ENCODE measurements at regions not wholly inside any gene's neighbourhood (a gene's known extent, or its start where the extent isn't known, plus 50 kb on each side); places are given as distances from the start of the nearest gene placed in this dataset.

- H3K4me3 ChIP-seq (ENCODE audit: extremely low read depth, insufficient read depth, low read length, poor library complexity, severe bottlenecking), result no peak overlapping the region
- no peaks in the 10 kb centered on the region for H3K36me3 ChIP-seq (ENCODE audit: control insufficient read depth, insufficient read depth, low read length)
- no peaks in the 10 kb centered on the region for H3K4me1 ChIP-seq (ENCODE audit: control insufficient read depth, insufficient read depth, low read length, poor library complexity, severe bottlenecking)
- H3K9me3 ChIP-seq (ENCODE audit: control insufficient read depth, low read length), result no peaks in the 10 kb centered on the region
- 83 to 87% methylated on average over 13 of the region's 13 CpGs for WGBS, 2 experiments (ENCODE audit: insufficient coverage in 2 of 2)
- H3K27ac ChIP-seq (ENCODE audit: low read depth, low read length, severe bottlenecking), result no peak overlapping the region
Measured at GRCh38 chr2:216808805-216809425, 50.9 kb downstream of the TNP1 start.

GRCh38 chr2:216807857-216808272 is 52.0 kb downstream of the TNP1 start:
- H3K4me3 ChIP-seq (ENCODE audit: extremely low read depth, insufficient read depth, low read length, poor library complexity, severe bottlenecking), result no peak overlapping the region
- no peaks in the 10 kb centered on the region for H3K9me3 ChIP-seq (ENCODE audit: control insufficient read depth, low read length)
- no peaks in the 10 kb centered on the region for H3K36me3 ChIP-seq (ENCODE audit: control insufficient read depth, insufficient read depth, low read length)
- WGBS, 2 experiments (ENCODE audit: insufficient coverage in 2 of 2), result 85 to 98% methylated on average over 4 to 6 of the region's 7 CpGs
- no peak overlapping the region for H3K27ac ChIP-seq (ENCODE audit: low read depth, low read length, severe bottlenecking)
- no peaks in the 10 kb centered on the region for H3K4me1 ChIP-seq (ENCODE audit: control insufficient read depth, insufficient read depth, low read length, poor library complexity, severe bottlenecking)

DNA sequence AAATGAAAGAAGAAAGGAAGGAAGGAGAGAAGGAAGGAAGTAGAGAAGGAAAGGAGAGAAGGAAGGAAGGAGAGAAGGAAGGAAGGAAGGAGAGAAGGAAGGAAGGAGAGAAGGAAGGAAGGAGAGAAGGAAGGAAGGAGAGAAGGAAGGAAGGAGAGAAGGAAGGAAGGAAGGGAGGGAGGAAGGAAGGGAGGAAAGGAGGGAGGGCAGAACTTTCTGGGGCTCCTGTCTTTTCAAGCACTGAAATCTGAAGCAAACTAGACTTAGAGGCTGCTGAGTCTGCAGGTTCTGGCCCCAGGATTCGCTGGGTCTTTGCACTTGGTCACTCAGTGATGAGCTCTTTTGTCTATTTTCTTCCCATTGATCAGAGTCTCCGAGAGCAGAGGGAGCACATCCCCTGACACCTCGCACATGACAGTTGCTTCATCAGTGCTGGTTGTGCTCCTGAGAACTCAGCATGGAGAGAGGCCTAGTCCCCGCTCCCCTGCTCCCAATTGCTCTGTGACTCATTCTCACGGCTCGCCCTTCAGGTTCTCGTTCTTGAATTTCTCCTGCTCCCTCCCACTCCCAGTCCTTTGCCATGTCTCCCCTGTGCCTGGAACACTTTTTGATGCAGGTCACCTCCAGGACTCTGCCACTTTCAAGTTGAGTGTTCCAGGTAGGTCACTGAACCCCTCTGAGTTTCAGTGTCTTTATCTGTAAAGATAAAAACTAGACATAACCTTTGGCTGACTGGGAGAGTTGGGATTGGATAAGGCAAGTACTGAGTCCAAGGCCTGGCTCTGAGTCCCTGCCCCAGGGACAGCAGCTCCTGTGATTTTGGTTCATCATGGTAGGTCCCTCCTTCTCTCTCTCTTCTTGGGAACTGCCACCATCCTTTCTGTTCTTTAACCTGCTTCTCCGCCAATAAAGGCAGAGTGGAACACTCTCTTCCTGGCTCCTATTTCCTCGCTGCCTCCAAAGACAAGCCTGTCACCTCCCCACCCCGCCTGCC is 55.2 kb downstream of the TNP1 start:
- H3K4me1 ChIP-seq (ENCODE audit: control insufficient read depth, insufficient read depth, low read length, poor library complexity, severe bottlenecking), result no peaks in the 10 kb centered on the region
- no peaks in the 10 kb centered on the region for H3K36me3 ChIP-seq (ENCODE audit: control insufficient read depth, insufficient read depth, low read length)
- no peak overlapping the region for H3K27ac ChIP-seq (ENCODE audit: low read depth, low read length, severe bottlenecking)
- no peaks in the 10 kb centered on the region for H3K9me3 ChIP-seq (ENCODE audit: control insufficient read depth, low read length)
- no peak overlapping the region for H3K4me3 ChIP-seq (ENCODE audit: extremely low read depth, insufficient read depth, low read length, poor library complexity, severe bottlenecking)
- 83 to 84% methylated on average over 7 to 9 of the region's 10 CpGs for WGBS, 2 experiments (ENCODE audit: insufficient coverage in 2 of 2)

DNA sequence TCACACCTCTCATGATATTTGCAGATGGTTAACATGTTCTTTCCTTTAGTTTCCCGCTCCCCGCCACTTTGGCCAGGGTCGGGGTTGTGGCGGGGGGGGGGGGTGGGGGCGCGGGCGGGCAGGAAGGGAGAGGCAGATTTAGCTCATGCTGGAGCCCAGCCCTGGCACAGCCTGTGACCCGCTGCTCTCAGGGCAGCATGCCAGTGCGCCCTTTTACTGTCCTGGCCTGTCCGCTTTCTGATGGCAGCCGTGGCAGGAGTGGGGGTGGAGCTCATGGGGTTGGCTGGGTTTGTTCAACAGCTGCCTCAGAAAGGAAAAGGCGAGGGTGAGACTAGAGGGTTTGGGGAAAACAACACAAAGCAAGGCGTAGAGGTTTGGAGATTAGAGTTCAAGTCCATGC is 56.1 kb downstream of the TNP1 start:
- WGBS, 2 experiments (ENCODE audit: insufficient coverage in 2 of 2), result 93 to 100% methylated on average over 6 of the region's 13 CpGs
- Histone ChIP-seq H3K27ac (ENCODE audit: low read depth, low read length, severe bottlenecking) (no peak overlapping the region), H3K9me3 (ENCODE audit: control insufficient read depth, low read length) (no peaks in the 10 kb centered on the region), H3K4me1 (ENCODE audit: control insufficient read depth, insufficient read depth, low read length, poor library complexity, severe bottlenecking) (no peaks in the 10 kb centered on the region), H3K36me3 (ENCODE audit: control insufficient read depth, insufficient read depth, low read length) (no peaks in the 10 kb centered on the region), H3K4me3 (ENCODE audit: extremely low read depth, insufficient read depth, low read length, poor library complexity, severe bottlenecking) (no peak overlapping the region)

- Histone ChIP-seq H3K9me3 (ENCODE audit: control insufficient read depth, low read length) (no peaks in the 10 kb centered on the region), H3K27ac (ENCODE audit: low read depth, low read length, severe bottlenecking) (no peak overlapping the region), H3K4me1 (ENCODE audit: control insufficient read depth, insufficient read depth, low read length, poor library complexity, severe bottlenecking) (no peaks in the 10 kb centered on the region), H3K4me3 (ENCODE audit: extremely low read depth, insufficient read depth, low read length, poor library complexity, severe bottlenecking) (no peak overlapping the region), H3K36me3 (ENCODE audit: control insufficient read depth, insufficient read depth, low read length) (no peaks in the 10 kb centered on the region)
- WGBS, 2 experiments (ENCODE audit: insufficient coverage in 2 of 2), result 93 to 97% methylated on average over 8 to 9 of the region's 10 CpGs
Measured at GRCh38 chr2:216802516-216803215, 57.2 kb downstream of the TNP1 start.

DNA sequence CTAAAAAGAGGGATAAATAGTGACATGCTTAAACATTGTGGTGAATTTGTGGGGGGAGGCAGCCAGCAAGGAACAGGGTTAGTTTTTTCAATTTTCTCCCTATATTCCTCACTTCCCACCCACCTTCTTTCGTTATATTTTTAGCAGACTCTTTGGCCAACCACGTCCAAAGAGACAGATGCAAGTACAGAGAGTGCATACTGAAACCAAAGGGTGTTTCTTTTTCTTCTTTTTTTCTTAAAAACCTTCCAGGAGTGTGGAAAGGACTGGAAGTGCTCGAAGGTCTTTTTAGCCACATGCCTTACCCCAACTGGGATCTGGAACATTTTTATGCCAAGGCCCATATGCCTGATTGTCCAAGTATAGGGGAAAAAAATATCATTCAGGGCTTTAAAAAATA is 59.0 kb downstream of the TNP1 start:
- H3K27ac ChIP-seq (ENCODE audit: low read depth, low read length, severe bottlenecking), result no peak overlapping the region
- WGBS, 2 experiments (ENCODE audit: insufficient coverage in 2 of 2), result 90 to 100% methylated on average over 1 to 2 of the region's 3 CpGs

GRCh38 chr2:216799873-216800431 is 59.9 kb downstream of the TNP1 start:
- no peak overlapping the region for H3K4me3 ChIP-seq (ENCODE audit: extremely low read depth, insufficient read depth, low read length, poor library complexity, severe bottlenecking)
- no peaks in the 10 kb centered on the region for H3K9me3 ChIP-seq (ENCODE audit: control insufficient read depth, low read length)
- no peaks in the 10 kb centered on the region for H3K36me3 ChIP-seq (ENCODE audit: control insufficient read depth, insufficient read depth, low read length)
- no peaks in the 10 kb centered on the region for H3K4me1 ChIP-seq (ENCODE audit: control insufficient read depth, insufficient read depth, low read length, poor library complexity, severe bottlenecking)
- no peak overlapping the region for H3K27ac ChIP-seq (ENCODE audit: low read depth, low read length, severe bottlenecking)
- WGBS, 2 experiments (ENCODE audit: insufficient coverage in 2 of 2), result 89 to 95% methylated on average over 2 of the region's 3 CpGs

More for the DNA sequence above, 59.0 kb downstream of the TNP1 start:
- no peaks in the 10 kb centered on the region for H3K36me3 ChIP-seq (ENCODE audit: control insufficient read depth, insufficient read depth, low read length)
- H3K4me1 ChIP-seq (ENCODE audit: control insufficient read depth, insufficient read depth, low read length, poor library complexity, severe bottlenecking), result no peaks in the 10 kb centered on the region
- no peaks in the 10 kb centered on the region for H3K9me3 ChIP-seq (ENCODE audit: control insufficient read depth, low read length)
- no peak overlapping the region for H3K4me3 ChIP-seq (ENCODE audit: extremely low read depth, insufficient read depth, low read length, poor library complexity, severe bottlenecking)

- H3K9me3 ChIP-seq (ENCODE audit: control insufficient read depth, low read length), result no peaks in the 10 kb centered on the region
- no peak overlapping the region for H3K27ac ChIP-seq (ENCODE audit: low read depth, low read length, severe bottlenecking)
- WGBS, 2 experiments (ENCODE audit: insufficient coverage in 2 of 2), result 89 to 97% methylated on average over 9 to 10 of the region's 10 CpGs
- H3K4me1 ChIP-seq (ENCODE audit: control insufficient read depth, insufficient read depth, low read length, poor library complexity, severe bottlenecking), result no peaks in the 10 kb centered on the region
- H3K4me3 ChIP-seq (ENCODE audit: extremely low read depth, insufficient read depth, low read length, poor library complexity, severe bottlenecking), result no peak overlapping the region
- no peaks in the 10 kb centered on the region for H3K36me3 ChIP-seq (ENCODE audit: control insufficient read depth, insufficient read depth, low read length)
Measured at GRCh38 chr2:216796115-216796840, 63.6 kb downstream of the TNP1 start.

DNA sequence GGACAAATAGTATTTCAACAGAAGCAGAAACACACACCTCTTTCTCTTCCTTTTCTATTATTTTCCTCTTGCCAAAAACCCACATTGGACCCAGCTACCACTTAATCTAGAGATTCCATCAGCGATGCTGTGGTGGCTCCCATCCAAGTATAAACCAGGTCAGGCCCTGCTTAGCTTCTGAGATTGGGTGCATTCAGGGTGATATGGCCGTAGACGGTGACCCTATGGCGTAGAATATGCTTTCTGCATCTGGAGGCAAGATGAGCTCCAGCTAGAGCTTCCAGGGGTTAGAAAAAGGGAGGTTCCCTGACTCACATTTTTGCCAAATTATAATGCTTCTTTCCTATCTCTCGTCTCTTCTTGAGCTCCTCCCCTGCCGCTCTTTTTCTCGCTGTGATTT is 66.5 kb downstream of the TNP1 start:
- Histone ChIP-seq H3K36me3 (ENCODE audit: control insufficient read depth, insufficient read depth, low read length) (no peaks in the 10 kb centered on the region), H3K4me3 (ENCODE audit: extremely low read depth, insufficient read depth, low read length, poor library complexity, severe bottlenecking) (no peak overlapping the region), H3K9me3 (ENCODE audit: control insufficient read depth, low read length) (no peaks in the 10 kb centered on the region), H3K27ac (ENCODE audit: low read depth, low read length, severe bottlenecking) (no peak overlapping the region), H3K4me1 (ENCODE audit: control insufficient read depth, insufficient read depth, low read length, poor library complexity, severe bottlenecking) (no peaks in the 10 kb centered on the region)
- WGBS, 2 experiments (ENCODE audit: insufficient coverage in 2 of 2), result 92 to 100% methylated on average over 4 of the region's 7 CpGs

All from mesodermal cell (in vitro differentiated cells).